ENCODE measurements at regions not wholly inside any gene's neighbourhood (a gene's known extent, or its start where the extent isn't known, plus 50 kb on each side); places are given as distances from the start of the nearest gene placed in this dataset.
"Not testable (repeated sequence)": the region's sequence is repeated elsewhere in the genome, so short reads cannot be mapped to it uniquely, and the experiment has no call there.

- DNase-seq (ENCODE audit: low read depth): no peak
These were observed 132.7 kb downstream of the ANXA2 start for GRCh38 chr15:60265057-60265456.

GRCh38 chr15:60272623-60273022 is 125.2 kb downstream of the ANXA2 start:
- no peak for DNase-seq (ENCODE audit: low read depth)

DNA sequence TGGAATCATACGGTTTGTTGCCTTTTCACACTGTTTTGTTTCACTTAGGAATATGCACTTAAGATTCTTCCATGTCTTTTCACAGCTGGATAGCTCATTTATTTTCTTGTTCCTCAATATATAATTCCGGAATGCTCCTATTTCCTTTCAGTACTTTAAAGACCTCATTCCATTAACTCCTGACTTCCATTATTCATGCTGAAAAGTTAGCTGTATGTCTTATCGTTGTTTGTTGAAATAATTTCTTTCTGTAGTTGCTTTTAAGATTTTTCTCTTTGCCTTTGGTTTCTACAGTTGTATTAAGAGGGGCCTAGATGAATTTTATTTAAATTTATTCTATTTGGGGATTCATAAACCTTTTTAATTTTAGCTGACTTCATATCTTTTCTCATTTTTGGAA is 122.2 kb downstream of the ANXA2 start:
- DNase-seq (ENCODE audit: low read depth): no peak

DNA sequence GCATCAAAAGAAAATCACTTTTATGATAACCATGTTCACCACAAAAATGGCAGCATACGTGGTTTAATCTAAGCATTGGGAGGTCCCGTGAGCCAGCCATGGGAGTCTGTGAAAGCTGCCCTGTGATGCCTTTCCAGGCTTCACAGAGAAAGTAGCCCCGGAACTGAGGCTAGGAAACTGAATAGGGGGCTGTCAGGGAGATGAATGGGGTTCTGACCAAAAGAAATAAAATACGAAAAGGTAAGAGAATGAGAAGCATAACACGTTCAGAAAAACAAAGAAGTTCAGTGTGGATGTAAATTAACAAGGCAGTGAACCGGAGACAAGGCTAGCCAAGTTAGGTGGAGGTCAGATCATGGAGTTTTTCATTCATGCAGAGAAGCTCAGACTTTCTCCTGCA is 118.9 kb downstream of the ANXA2 start:
- DNase-seq (ENCODE audit: low read depth): no peak

DNA sequence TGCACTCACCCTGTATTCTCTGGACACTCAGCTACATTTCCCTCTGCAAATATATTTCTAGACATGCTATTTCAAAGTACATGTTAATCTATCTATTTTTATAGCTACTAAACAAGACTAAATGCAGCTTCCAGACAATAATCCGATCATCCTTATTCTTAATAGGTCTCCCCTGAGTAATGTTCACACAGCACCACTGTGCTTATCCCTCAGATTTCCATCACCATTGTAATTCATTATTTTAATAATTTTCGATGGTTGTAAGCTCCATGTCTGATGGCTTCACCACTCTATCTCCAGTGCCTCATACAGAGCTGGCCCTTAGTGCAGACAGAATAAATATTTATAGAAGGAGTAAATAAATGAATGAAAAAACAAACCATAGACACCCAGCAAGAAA is 117.5 kb downstream of the ANXA2 start:
- no peak for DNase-seq (ENCODE audit: low read depth)

DNA sequence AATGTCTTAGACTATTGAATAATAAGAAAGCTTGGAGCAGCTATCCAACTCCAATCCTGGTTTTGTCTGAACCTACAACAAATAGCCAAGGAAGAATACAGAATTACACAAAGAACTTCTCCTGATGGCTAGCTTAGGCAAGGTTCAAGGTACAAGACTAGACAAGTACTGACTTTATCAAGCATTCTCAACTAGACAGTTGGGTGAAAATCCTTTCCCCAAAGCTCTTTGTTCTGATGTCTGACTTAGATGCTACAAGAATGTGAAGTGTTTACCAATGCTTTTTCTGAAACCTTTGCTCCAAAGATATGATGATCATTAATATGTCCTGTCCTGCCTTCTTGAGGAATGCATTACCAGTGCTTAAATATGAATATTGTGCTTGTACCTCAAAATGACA is 113.8 kb downstream of the ANXA2 start:
- no peak for DNase-seq (ENCODE audit: low read depth)

- not testable (repeated sequence) for DNase-seq (ENCODE audit: low read depth)
These were observed 101.9 kb downstream of the ANXA2 start for GRCh38 chr15:60295901-60296300.

- no peak for DNase-seq (ENCODE audit: low read depth)
These were observed 100.7 kb downstream of the ANXA2 start for GRCh38 chr15:60297047-60297446.
